ENCODE measurements at regions not wholly inside any gene's neighbourhood (a gene's known extent, or its start where the extent isn't known, plus 50 kb on each side); places are given as distances from the start of the nearest gene placed in this dataset.
"Not testable (repeated sequence)": the region's sequence is repeated elsewhere in the genome, so short reads cannot be mapped to it uniquely, and the experiment has no call there.

DNA sequence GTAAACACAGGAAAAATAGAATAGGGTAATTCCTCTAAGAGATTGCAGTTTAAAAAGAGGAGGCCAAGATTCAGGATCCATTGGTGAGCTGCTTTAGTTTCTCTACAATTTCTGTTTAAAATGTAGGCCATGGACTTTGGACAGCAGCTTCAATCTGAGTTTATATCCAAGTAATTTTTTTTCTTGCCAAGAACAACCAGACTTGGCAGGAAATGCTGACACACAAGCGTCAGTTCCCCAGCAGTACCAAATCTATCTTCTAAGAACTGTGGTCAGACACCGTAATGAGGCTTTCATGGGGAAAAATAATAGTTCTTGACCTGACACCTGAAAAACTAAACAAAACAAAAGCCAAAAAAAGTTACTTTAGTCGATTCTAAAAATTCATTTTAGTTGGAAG is 528.8 kb downstream of the CSNK1G3 start:
- FAIRE-seq = no peak

DNA sequence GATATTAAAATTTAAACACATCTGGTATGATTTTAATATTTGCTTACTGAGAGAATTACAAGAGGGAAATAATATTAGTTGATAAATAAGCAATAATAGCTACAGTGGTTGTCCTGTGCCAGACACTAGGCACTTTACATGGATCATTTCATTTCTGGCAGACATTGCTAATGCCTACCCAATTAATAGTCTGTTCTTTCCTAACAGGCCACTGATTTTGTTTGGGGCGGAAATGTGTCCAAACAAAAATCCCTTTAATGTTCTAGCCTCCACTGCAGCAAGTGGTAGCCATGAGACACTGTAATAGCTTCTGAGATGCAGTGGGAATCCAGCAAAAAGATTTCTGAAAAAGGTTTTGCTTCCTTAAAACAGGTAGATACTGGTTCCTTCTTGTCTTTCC is 527.4 kb downstream of the CSNK1G3 start:
- no peak for FAIRE-seq

DNA sequence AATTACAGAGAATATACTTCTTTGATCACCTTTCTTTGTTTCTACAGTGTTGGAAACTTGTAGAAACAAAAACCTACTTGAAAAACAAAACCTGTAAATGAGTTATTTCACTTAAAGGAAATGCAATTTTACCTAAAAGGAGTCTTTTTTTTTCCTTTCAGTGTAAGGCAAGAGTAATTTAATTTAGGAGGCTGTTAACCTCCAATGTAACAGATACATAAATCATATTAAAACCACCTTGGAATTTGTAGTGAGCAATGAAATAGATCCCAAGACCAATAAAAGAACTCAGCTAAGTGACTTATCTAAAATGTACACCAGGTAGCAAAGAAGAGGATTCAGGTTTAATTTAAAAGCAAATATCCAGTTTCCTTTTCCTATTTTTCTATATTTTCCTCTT is 524.8 kb downstream of the CSNK1G3 start:
- FAIRE-seq = no peak

DNA sequence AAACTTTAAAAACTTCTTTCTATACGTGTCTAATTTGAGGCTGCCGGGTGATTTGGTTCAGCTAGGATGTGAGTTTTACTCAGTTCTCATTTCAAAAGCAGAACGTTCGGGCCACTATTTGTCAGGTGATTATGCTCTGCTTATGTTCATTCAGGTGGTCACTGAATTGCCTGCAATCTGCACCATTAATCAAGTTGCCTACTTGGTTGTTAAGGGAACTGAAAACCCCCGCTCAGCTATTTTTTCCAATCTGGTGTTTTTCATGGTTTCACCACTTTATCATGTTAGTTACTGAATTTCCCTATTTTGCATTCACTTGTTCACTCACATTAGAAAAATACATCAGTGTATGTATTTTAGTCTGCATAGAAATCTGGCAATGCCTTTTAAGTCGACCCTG is 523.0 kb downstream of the CSNK1G3 start:
- no peak for FAIRE-seq

- no peak for FAIRE-seq
Observed at GRCh38 chr5:124034083-124034700, 522.2 kb downstream of the CSNK1G3 start.

GRCh38 chr5:124030043-124030491 is 518.1 kb downstream of the CSNK1G3 start:
- FAIRE-seq = no peak

- no peak for FAIRE-seq
Observed at GRCh38 chr5:124027441-124027840, 515.5 kb downstream of the CSNK1G3 start.

GRCh38 chr5:124025306-124025845 is 513.4 kb downstream of the CSNK1G3 start:
- FAIRE-seq = no peak

- no peak for FAIRE-seq
Observed at GRCh38 chr5:124022966-124023365, 511.0 kb downstream of the CSNK1G3 start.

DNA sequence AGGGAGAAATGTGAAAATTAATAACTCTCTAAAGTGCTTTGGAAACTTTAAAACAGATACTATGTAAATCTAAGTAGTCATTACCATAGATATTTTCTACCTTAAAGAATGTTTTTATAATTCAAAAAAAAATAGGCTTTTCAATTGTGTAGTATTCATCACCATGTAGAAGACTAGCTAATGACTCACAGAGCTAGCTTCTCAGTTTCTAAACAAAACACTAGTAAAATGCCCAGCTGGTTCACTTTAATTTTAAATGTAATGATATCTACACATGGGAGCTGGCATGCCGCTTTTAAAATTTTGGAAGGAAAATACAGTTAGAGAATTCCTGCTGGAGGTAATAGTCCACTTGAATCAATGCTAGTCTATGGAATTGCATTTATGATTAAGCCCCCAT is 509.8 kb downstream of the CSNK1G3 start:
- no peak for FAIRE-seq

GRCh38 chr5:124021066-124021641 is 509.2 kb downstream of the CSNK1G3 start:
- no peak for FAIRE-seq

- not testable (repeated sequence) for FAIRE-seq
Observed at GRCh38 chr5:124017321-124017720, 505.3 kb downstream of the CSNK1G3 start.

- no peak for FAIRE-seq
Observed at GRCh38 chr5:124007675-124008398, 495.9 kb downstream of the CSNK1G3 start.

DNA sequence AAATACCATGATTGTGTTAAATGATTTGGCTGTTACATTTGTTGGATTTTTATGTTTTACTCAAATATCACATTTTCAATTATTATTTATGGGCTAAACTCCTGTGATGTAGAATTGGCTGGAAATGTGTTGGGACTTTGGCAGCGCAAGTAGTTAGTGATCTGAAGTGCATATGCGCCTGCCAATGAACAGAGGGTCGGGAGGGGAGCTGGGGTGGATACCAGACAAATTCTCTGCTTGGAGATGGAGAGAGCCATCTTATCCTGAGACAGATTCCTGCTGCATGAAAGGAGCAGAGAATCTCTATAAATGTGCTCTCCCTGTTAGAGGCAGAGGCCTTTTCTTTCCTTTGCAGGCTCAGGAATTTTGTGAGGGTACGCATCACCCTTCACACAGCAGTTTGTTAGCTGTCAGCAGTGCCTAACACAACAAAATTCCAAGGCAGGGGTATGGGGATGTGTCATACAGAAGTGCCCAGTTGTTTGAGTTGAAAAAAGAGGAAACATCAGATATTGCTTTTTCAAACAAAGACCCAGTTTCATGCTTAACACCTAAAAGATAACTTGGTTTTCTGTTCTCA is 489.1 kb downstream of the CSNK1G3 start:
- FAIRE-seq = no peak

- no peak for FAIRE-seq
Observed at GRCh38 chr5:124000538-124000937, 488.6 kb downstream of the CSNK1G3 start.

GRCh38 chr5:123997462-123998215 is 485.7 kb downstream of the CSNK1G3 start:
- no peak for FAIRE-seq

GRCh38 chr5:123997064-123997461 is 485.1 kb downstream of the CSNK1G3 start:
- FAIRE-seq = no peak

DNA sequence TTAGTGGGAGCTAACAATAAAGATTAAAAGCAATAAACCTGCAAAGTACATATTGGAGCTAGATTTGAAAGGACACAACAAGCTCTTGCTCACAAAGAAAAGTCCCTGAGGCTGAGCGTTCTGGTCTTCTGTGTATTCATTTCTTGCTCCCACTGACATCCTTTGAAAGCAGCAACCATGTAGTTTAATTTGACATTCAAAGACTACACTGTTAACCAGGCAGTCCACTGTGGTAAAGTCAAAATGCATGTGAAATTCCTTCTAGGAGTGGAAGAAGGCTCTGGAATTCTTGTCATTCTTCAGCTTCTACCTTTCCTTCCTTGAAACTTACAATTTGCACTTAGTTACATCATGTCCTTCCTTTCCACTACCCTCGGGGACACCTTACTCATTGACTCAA is 480.7 kb downstream of the CSNK1G3 start:
- no peak for FAIRE-seq

DNA sequence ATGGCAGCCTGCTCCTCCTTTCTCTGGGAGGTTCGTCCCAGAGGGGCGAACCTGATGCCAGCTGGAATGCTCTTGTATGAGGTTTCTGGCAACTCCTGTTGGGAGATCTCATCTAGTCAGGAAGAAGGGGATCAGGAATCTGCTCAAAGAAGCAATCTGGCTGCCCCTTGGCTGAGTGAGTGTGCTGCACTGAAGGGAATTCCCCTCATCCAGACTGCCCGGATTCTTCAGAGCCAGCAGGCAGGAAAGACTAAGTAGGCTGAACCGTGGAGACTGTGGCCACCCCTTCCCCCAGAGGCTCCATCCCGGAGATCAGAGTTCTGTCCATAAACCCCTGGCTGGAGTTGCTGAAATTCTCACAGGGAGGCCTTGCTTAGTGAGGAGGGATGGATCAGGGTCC is 476.0 kb downstream of the CSNK1G3 start:
- no peak for FAIRE-seq

DNA sequence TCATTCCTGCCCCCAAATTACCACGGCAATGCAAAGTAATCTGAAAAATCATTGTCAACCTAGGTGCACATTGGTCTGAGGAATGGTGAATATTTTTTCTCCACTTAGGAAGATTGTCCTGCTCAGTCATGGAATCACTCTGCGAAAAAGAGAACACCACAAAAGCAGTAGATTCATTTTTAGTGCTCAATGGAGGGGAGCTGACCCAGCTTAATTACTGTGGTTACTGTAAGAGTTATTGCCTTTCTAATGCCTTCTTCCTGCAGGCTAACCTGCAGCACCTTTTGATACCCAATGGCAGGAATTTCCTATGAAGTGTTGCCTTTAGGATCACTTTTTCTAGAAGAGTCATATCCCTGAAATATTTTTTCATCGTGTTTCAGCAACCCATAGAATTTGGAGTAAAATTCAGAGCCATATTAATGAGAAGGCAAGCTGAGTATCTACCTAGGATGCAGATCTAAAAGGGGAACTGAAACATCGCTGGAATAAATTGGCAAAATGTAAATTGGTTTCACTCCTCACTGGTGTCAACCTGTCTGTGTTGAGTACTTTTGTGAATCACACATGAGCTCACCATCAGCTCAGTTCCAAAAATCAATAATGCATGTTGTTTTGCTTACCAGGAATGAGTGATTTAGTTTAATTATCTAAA is 464.5 kb downstream of the CSNK1G3 start:
- no peak for FAIRE-seq

- not testable (repeated sequence) for FAIRE-seq
Observed at GRCh38 chr5:123975521-123975920, 463.5 kb downstream of the CSNK1G3 start.

- no peak for FAIRE-seq
Observed at GRCh38 chr5:123966781-123967180, 454.8 kb downstream of the CSNK1G3 start.

Data from G401.6 (cell line).